Activated naive CD8-positive, alpha-beta T cell treated with anti-CD3 and anti-CD28 coated beads, Interleukin-2, amount 50 U/mL, for 24 hours (primary cell): ENCODE measurements at regions not wholly inside any gene's neighbourhood (a gene's known extent, or its start where the extent isn't known, plus 50 kb on each side); places are given as distances from the start of the nearest gene placed in this dataset.
"Not testable (repeated sequence)": the region's sequence is repeated elsewhere in the genome, so short reads cannot be mapped to it uniquely, and the experiment has no call there.

Experiments used
- ATAC-seq: fragments of 150-1000 bp; cut with Tn5 transposase; one replicate; pipeline ENCODE4 v1.10.0; 2021
- DNase-seq: peaks from one replicate; pipeline ENCODE4 v3.0.0; 2021
- H3K27ac Mint-ChIP-seq: one replicate; pipeline ENCODE4 v1.8.0; 2021; ENCODE audit warnings: mild to moderate bottlenecking, mixed read lengths
- H3K27me3 Mint-ChIP-seq: one replicate; pipeline ENCODE4 v1.8.0; 2021; ENCODE audit warnings: mixed read lengths
- H3K36me3 Mint-ChIP-seq: one replicate; pipeline ENCODE4 v1.8.0; 2021; ENCODE audit warnings: low read depth, mixed read lengths
- H3K4me1 Mint-ChIP-seq: one replicate; pipeline ENCODE4 v1.8.0; 2021; ENCODE audit warnings: mixed read lengths
- H3K4me3 Mint-ChIP-seq: one replicate; pipeline ENCODE4 v1.8.0; 2021; ENCODE audit warnings: mild to moderate bottlenecking, moderate library complexity, mixed read lengths
- H3K9me3 Mint-ChIP-seq: one replicate; pipeline ENCODE4 v1.8.0; 2021; ENCODE audit warnings: mixed read lengths

- Mint-ChIP-seq H3K27me3 (no peaks in the 10 kb centered on the region), H3K9me3 (peaks cover 6% of the 10 kb centered on the region), H3K27ac (no peak overlapping the region), H3K36me3 (no peaks in the 10 kb centered on the region), H3K4me1 (no peaks in the 10 kb centered on the region), H3K4me3 (no peak overlapping the region)
- no peak for ATAC-seq
- no peak for DNase-seq
These were observed 102.1 kb downstream of the SHCBP1 start for GRCh38 chr16:46519063-46519462.

GRCh38 chr16:46496701-46497100 is 124.5 kb downstream of the SHCBP1 start:
- no peak overlapping the region for H3K4me3 Mint-ChIP-seq
- no peak overlapping the region for H3K27ac Mint-ChIP-seq
- ATAC-seq, result no peak
- no peaks in the 10 kb centered on the region for H3K27me3 Mint-ChIP-seq
- no peaks in the 10 kb centered on the region for H3K36me3 Mint-ChIP-seq
- no peaks in the 10 kb centered on the region for H3K4me1 Mint-ChIP-seq
- peaks cover 5% of the 10 kb centered on the region for H3K9me3 Mint-ChIP-seq
- DNase-seq, result no peak

- H3K4me3 Mint-ChIP-seq, result no peak overlapping the region
- H3K27ac Mint-ChIP-seq, result no peak overlapping the region
- H3K27me3 Mint-ChIP-seq, result no peaks in the 10 kb centered on the region
- no peaks in the 10 kb centered on the region for H3K4me1 Mint-ChIP-seq
- DNase-seq, result no peak
- H3K9me3 Mint-ChIP-seq, result peaks cover 37% of the 10 kb centered on the region
- no peaks in the 10 kb centered on the region for H3K36me3 Mint-ChIP-seq
- no peak for ATAC-seq
These were observed 138.3 kb downstream of the SHCBP1 start for GRCh38 chr16:46482895-46483294.

- no peaks in the 10 kb centered on the region for H3K27me3 Mint-ChIP-seq
- no peak overlapping the region for H3K27ac Mint-ChIP-seq
- no peak for ATAC-seq
- H3K4me3 Mint-ChIP-seq, result no peak overlapping the region
- no peaks in the 10 kb centered on the region for H3K4me1 Mint-ChIP-seq
- H3K9me3 Mint-ChIP-seq, result peaks cover 55% of the 10 kb centered on the region
- H3K36me3 Mint-ChIP-seq, result peaks cover 6% of the 10 kb centered on the region
- DNase-seq, result no peak
These were observed 154.9 kb downstream of the SHCBP1 start for GRCh38 chr16:46466239-46466638.

- H3K4me3 Mint-ChIP-seq, DNase-seq, H3K4me1 Mint-ChIP-seq, ATAC-seq, H3K36me3 Mint-ChIP-seq, H3K27ac Mint-ChIP-seq, H3K27me3 Mint-ChIP-seq: not testable (repeated sequence)
- peaks cover 15% of the 10 kb centered on the region for H3K9me3 Mint-ChIP-seq
These were observed 166.4 kb downstream of the SHCBP1 start for GRCh38 chr16:46454801-46455200.

GRCh38 chr16:46428108-46429061 is 192.8 kb downstream of the SHCBP1 start:
- Mint-ChIP-seq H3K4me3 (no peak overlapping the region), H3K4me1 (no peaks in the 10 kb centered on the region), H3K36me3 (peaks cover 2% of the 10 kb centered on the region), H3K27me3 (peaks cover 10% of the 10 kb centered on the region), H3K27ac (no peak overlapping the region), H3K9me3 (peaks cover 18% of the 10 kb centered on the region)
- no peak for ATAC-seq
- DNase-seq, result no peak

- H3K27ac Mint-ChIP-seq, result no peak overlapping the region
- H3K36me3 Mint-ChIP-seq, result peaks cover 2% of the 10 kb centered on the region
- no peak for DNase-seq
- H3K27me3 Mint-ChIP-seq, result peaks cover 10% of the 10 kb centered on the region
- no peak overlapping the region for H3K4me3 Mint-ChIP-seq
- ATAC-seq, result no peak
- peaks cover 18% of the 10 kb centered on the region for H3K9me3 Mint-ChIP-seq
- no peaks in the 10 kb centered on the region for H3K4me1 Mint-ChIP-seq
These were observed 193.7 kb downstream of the SHCBP1 start for GRCh38 chr16:46427340-46428107.

- Mint-ChIP-seq H3K27me3 (peaks cover 10% of the 10 kb centered on the region), H3K9me3 (peaks cover 18% of the 10 kb centered on the region), H3K4me3 (no peak overlapping the region), H3K36me3 (peaks cover 4% of the 10 kb centered on the region), H3K27ac (no peak overlapping the region), H3K4me1 (no peaks in the 10 kb centered on the region)
- ATAC-seq (no peak), DNase-seq (no peak)
These were observed 194.8 kb downstream of the SHCBP1 start for GRCh38 chr16:46426336-46426735.

- no peaks in the 10 kb centered on the region for H3K4me1 Mint-ChIP-seq
- peaks cover 28% of the 10 kb centered on the region for H3K9me3 Mint-ChIP-seq
- no peaks in the 10 kb centered on the region for H3K27me3 Mint-ChIP-seq
- no peak overlapping the region for H3K27ac Mint-ChIP-seq
- ATAC-seq (no peak), DNase-seq (no peak)
- H3K36me3 Mint-ChIP-seq, result peaks cover 7% of the 10 kb centered on the region
- no peak overlapping the region for H3K4me3 Mint-ChIP-seq
These were observed 217.2 kb downstream of the SHCBP1 start for GRCh38 chr16:46404028-46404427.

- not testable (repeated sequence) for DNase-seq, ATAC-seq, H3K27me3 Mint-ChIP-seq, H3K9me3 Mint-ChIP-seq, H3K27ac Mint-ChIP-seq, H3K4me3 Mint-ChIP-seq, H3K4me1 Mint-ChIP-seq, H3K36me3 Mint-ChIP-seq
These were observed 222.6 kb downstream of the SHCBP1 start for GRCh38 chr16:46398559-46398958.

GRCh38 chr16:46396883-46397270 is 224.3 kb downstream of the SHCBP1 start:
- not testable (repeated sequence) for DNase-seq, ATAC-seq, H3K4me3 Mint-ChIP-seq, H3K9me3 Mint-ChIP-seq, H3K27me3 Mint-ChIP-seq, H3K36me3 Mint-ChIP-seq, H3K4me1 Mint-ChIP-seq, H3K27ac Mint-ChIP-seq

GRCh38 chr16:46396131-46396882 is 224.9 kb downstream of the SHCBP1 start:
- not testable (repeated sequence) for H3K4me3 Mint-ChIP-seq, H3K4me1 Mint-ChIP-seq, DNase-seq, H3K9me3 Mint-ChIP-seq, H3K27ac Mint-ChIP-seq, ATAC-seq, H3K27me3 Mint-ChIP-seq, H3K36me3 Mint-ChIP-seq

GRCh38 chr16:46395391-46395921 is 225.7 kb downstream of the SHCBP1 start:
- not testable (repeated sequence) for H3K27ac Mint-ChIP-seq, ATAC-seq, H3K4me3 Mint-ChIP-seq, DNase-seq, H3K27me3 Mint-ChIP-seq, H3K36me3 Mint-ChIP-seq, H3K4me1 Mint-ChIP-seq
- peaks cover 10% of the 10 kb centered on the region for H3K9me3 Mint-ChIP-seq

GRCh38 chr16:46394963-46395362 is 226.2 kb downstream of the SHCBP1 start:
- not testable (repeated sequence) for H3K36me3 Mint-ChIP-seq, DNase-seq, H3K27me3 Mint-ChIP-seq, ATAC-seq, H3K4me3 Mint-ChIP-seq, H3K4me1 Mint-ChIP-seq, H3K27ac Mint-ChIP-seq
- peaks cover 10% of the 10 kb centered on the region for H3K9me3 Mint-ChIP-seq
